Urothelium cell line (cell line): ENCODE measurements at regions not wholly inside any gene's neighbourhood (a gene's known extent, or its start where the extent isn't known, plus 50 kb on each side); places are given as distances from the start of the nearest gene placed in this dataset.

Experiments
- DNase-seq: peaks from one replicate; pipeline ENCODE4 v3.0.0; 2011; ENCODE audit warnings: low spot score, mixed read lengths
- FAIRE-seq: peaks from 2 replicates; lab custom pipeline; 2011; peaks lifted over from hg19 to GRCh38; lab: Jason Lieb, UNC

- no peak for DNase-seq
- FAIRE-seq, result no peak
Observed at GRCh38 chr14:81668626-81669274, 135.1 kb upstream of the SEL1L start.

- FAIRE-seq, result no peak
- no peak for DNase-seq
Observed at GRCh38 chr14:81669308-81669707, 135.7 kb upstream of the SEL1L start.

GRCh38 chr14:81673930-81674329 lies 140.3 kb upstream of the SEL1L start:
- no peak for DNase-seq
- FAIRE-seq, result no peak

- no peak for FAIRE-seq
- DNase-seq, result no peak
Observed at GRCh38 chr14:81676395-81676794, 142.7 kb upstream of the SEL1L start.

- FAIRE-seq (no peak), DNase-seq (no peak)
Observed at GRCh38 chr14:81676879-81677278, 143.2 kb upstream of the SEL1L start.

GRCh38 chr14:81677736-81678135 lies 144.1 kb upstream of the SEL1L start:
- DNase-seq (no peak), FAIRE-seq (no peak)

GRCh38 chr14:81679226-81679625 lies 145.6 kb upstream of the SEL1L start:
- FAIRE-seq (no peak), DNase-seq (no peak)

- no peak for DNase-seq
Observed at GRCh38 chr14:81681541-81681940, 147.9 kb upstream of the SEL1L start.

GRCh38 chr14:81682134-81682533 lies 148.5 kb upstream of the SEL1L start:
- DNase-seq, result no peak
- no peak for FAIRE-seq

More at GRCh38 chr14:81681541-81681940, 147.9 kb upstream of the SEL1L start:
- no peak for FAIRE-seq

- FAIRE-seq (no peak), DNase-seq (no peak)
Observed at GRCh38 chr14:81682701-81683100, 149.0 kb upstream of the SEL1L start.

GRCh38 chr14:81684696-81685095 lies 151.0 kb upstream of the SEL1L start:
- no peak for FAIRE-seq
- no peak for DNase-seq

- FAIRE-seq (no peak), DNase-seq (no peak)
Observed at GRCh38 chr14:81686512-81686911, 152.9 kb upstream of the SEL1L start.

- DNase-seq, result no peak
- FAIRE-seq, result no peak
Observed at GRCh38 chr14:81691931-81692330, 158.3 kb upstream of the SEL1L start.

- DNase-seq, result no peak
- FAIRE-seq, result no peak
Observed at GRCh38 chr14:81694419-81694818, 160.8 kb upstream of the SEL1L start.

GRCh38 chr14:81709681-81710080 lies 176.0 kb upstream of the SEL1L start:
- DNase-seq (no peak), FAIRE-seq (no peak)

GRCh38 chr14:81710232-81710845 lies 176.7 kb upstream of the SEL1L start:
- peak; percentile 46 for DNase-seq
- no peak for FAIRE-seq

GRCh38 chr14:81715731-81716130 lies 182.1 kb upstream of the SEL1L start:
- FAIRE-seq (no peak), DNase-seq (no peak)

- FAIRE-seq (no peak), DNase-seq (no peak)
Observed at GRCh38 chr14:81716953-81717352, 183.3 kb upstream of the SEL1L start.

GRCh38 chr14:81723956-81724355 lies 190.3 kb upstream of the SEL1L start:
- FAIRE-seq (no peak), DNase-seq (no peak)

- FAIRE-seq (no peak), DNase-seq (peak; percentile 4)
Observed at GRCh38 chr14:81727218-81727617, 193.6 kb upstream of the SEL1L start.

GRCh38 chr14:81728447-81728846 lies 194.8 kb upstream of the SEL1L start:
- DNase-seq (no peak), FAIRE-seq (no peak)

- FAIRE-seq (no peak), DNase-seq (no peak)
Observed at GRCh38 chr14:81729622-81730021, 196.0 kb upstream of the SEL1L start.

GRCh38 chr14:81737938-81738337 lies 204.3 kb upstream of the SEL1L start:
- FAIRE-seq, result no peak
- no peak for DNase-seq
